PFSK-1 (cell line): ENCODE measurements at regions not wholly inside any gene's neighbourhood (a gene's known extent, or its start where the extent isn't known, plus 50 kb on each side); places are given as distances from the start of the nearest gene placed in this dataset.

Experiments used
- POLR2AphosphoS5 ChIP-seq: IDR thresholded peaks from 2 replicates; pipeline ENCODE4 v1.6.1; 2012; ENCODE audit warnings: low read depth, mild to moderate bottlenecking, control low read depth, low read length, moderate library complexity
- REST ChIP-seq, 2 experiments: IDR thresholded peaks; 2 replicates each; pipeline versions ENCODE4 v1.6.1 to v1.8.0; 2011 to 2012; ENCODE audit warnings: low read depth in 2 of 2, low read length in 2 of 2, control low read depth in 1 of 2, inconsistent platforms in 1 of 2, mild to moderate bottlenecking in 1 of 2, moderate library complexity in 1 of 2; ENCODE audit not compliant: insufficient read depth in 1 of 2
- SIN3A ChIP-seq: IDR thresholded peaks from 2 replicates; pipeline ENCODE4 v1.6.1; 2012; ENCODE audit warnings: mild to moderate bottlenecking, low read length, moderate library complexity, borderline replicate concordance; ENCODE audit not compliant: insufficient read depth

GRCh38 chr2:20897874-20898453, 75.1 kb upstream of the LDAH start:
- no peak for TF ChIP-seq SIN3A
- TF ChIP-seq POLR2AphosphoS5, result no peak
- no peak for TF ChIP-seq REST (IDR thresholded peaks at IDR 0.05; ENCODE audit: insufficient read depth in 1 of 2, low read depth in 2 of 2, low read length in 2 of 2)
